Loucy (cell line): ENCODE measurements at regions not wholly inside any gene's neighbourhood (a gene's known extent, or its start where the extent isn't known, plus 50 kb on each side); places are given as distances from the start of the nearest gene placed in this dataset.

Experiments
- H2AFZ ChIP-seq: fragments of 200-600 bp; sonication (generic); 2 replicates; pipeline ENCODE4 v1.6.0; 2016; ENCODE audit warnings: antibody characterized with exemption, mild to moderate bottlenecking, low read length, moderate library complexity
- H3F3A ChIP-seq: fragments of 200-600 bp; 2 replicates; pipeline ENCODE4 v1.6.0; 2016; ENCODE audit warnings: antibody characterized with exemption, low read depth, mild to moderate bottlenecking
- H3K27me3 ChIP-seq: fragments of 200-600 bp; sonication (generic); 2 replicates; pipeline ENCODE4 v1.6.1; 2014; ENCODE audit warnings: low read length, mild to moderate bottlenecking; ENCODE audit not compliant: insufficient read depth, poor library complexity, severe bottlenecking
- H3K36me3 ChIP-seq: fragments of 200-600 bp; sonication (generic); 2 replicates; pipeline ENCODE4 v1.6.1; 2016; ENCODE audit warnings: low read length; ENCODE audit not compliant: insufficient read depth
- H3K4me1 ChIP-seq: fragments of 200-600 bp; sonication (generic); 2 replicates; pipeline ENCODE4 v1.5.1; 2014; ENCODE audit warnings: low read length, mild to moderate bottlenecking; ENCODE audit not compliant: insufficient read depth, poor library complexity, severe bottlenecking
- H3K4me2 ChIP-seq: fragments of 200-600 bp; sonication (generic); 2 replicates; pipeline ENCODE4 v1.6.0; 2014; ENCODE audit warnings: antibody characterized with exemption, low read length, low read depth, mild to moderate bottlenecking; ENCODE audit not compliant: poor library complexity, severe bottlenecking
- H3K4me3 ChIP-seq: fragments of 200-600 bp; sonication (generic); 2 replicates; pipeline ENCODE4 v1.5.1; 2014; ENCODE audit warnings: low read length, mild to moderate bottlenecking, mixed read lengths; ENCODE audit not compliant: poor library complexity, severe bottlenecking
- H3K79me2 ChIP-seq: fragments of 200-600 bp; sonication (generic); 2 replicates; pipeline ENCODE4 v1.6.1; 2014; ENCODE audit warnings: low read length; ENCODE audit not compliant: insufficient read depth
- H3K9ac ChIP-seq: fragments of 200-600 bp; sonication (generic); 2 replicates; pipeline ENCODE4 v1.6.0; 2014; ENCODE audit warnings: mild to moderate bottlenecking, low read depth, low read length, moderate library complexity; ENCODE audit not compliant: poor library complexity, severe bottlenecking
- H3K9me2 ChIP-seq: fragments of 200-600 bp; sonication (generic); replicated peaks from 2 replicates; pipeline ENCODE4 v1.6.1; 2016; ENCODE audit warnings: low read depth, low read length, mixed read lengths
- H3K9me3 ChIP-seq: fragments of 200-600 bp; sonication (generic); 2 replicates; pipeline ENCODE4 v1.6.1; 2014; ENCODE audit warnings: mild to moderate bottlenecking, antibody characterized with exemption, low read length, low read depth; ENCODE audit not compliant: insufficient read depth
- H4K20me1 ChIP-seq: fragments of 200-600 bp; sonication (generic); 2 replicates; pipeline ENCODE4 v1.6.0; 2014; ENCODE audit warnings: antibody characterized with exemption, low read length, mild to moderate bottlenecking; ENCODE audit not compliant: insufficient read depth, poor library complexity, severe bottlenecking
- CTCF ChIP-seq: fragments of 200-600 bp; sonication (generic); conservative IDR thresholded peaks from 2 replicates; pipeline ENCODE4 v1.5.1; 2014; ENCODE audit warnings: mild to moderate bottlenecking, antibody characterized with exemption, low read length
- EZH2phosphoT487 ChIP-seq: fragments of 200-600 bp; IDR thresholded peaks from 2 replicates; pipeline ENCODE4 v1.6.1; 2018; ENCODE audit warnings: antibody characterized with exemption, mild to moderate bottlenecking, moderate library complexity, borderline replicate concordance

GRCh38 chr1:37281354-37281753 lies 193.0 kb upstream of the ZC3H12A start:
- Histone ChIP-seq H3K36me3 (no peaks in the 10 kb centered on the region), H4K20me1 (no peaks in the 10 kb centered on the region), H3K4me3 (no peak overlapping the region), H3K9me3 (no peaks in the 10 kb centered on the region), H3K9ac (no peak overlapping the region), H3K27me3 (no peaks in the 10 kb centered on the region), H2AFZ (no peak overlapping the region), H3F3A (no peaks in the 10 kb centered on the region), H3K4me1 (no peaks in the 10 kb centered on the region), H3K79me2 (no peaks in the 10 kb centered on the region), H3K4me2 (no peak overlapping the region), H3K9me2 (no peaks in the 10 kb centered on the region)
- TF ChIP-seq CTCF: no peak
- TF ChIP-seq EZH2phosphoT487: no peak

GRCh38 chr1:37282764-37283163 lies 191.6 kb upstream of the ZC3H12A start:
- H4K20me1 ChIP-seq: no peaks in the 10 kb centered on the region
- H3K4me2 ChIP-seq: no peak overlapping the region
- H3K27me3 ChIP-seq: no peaks in the 10 kb centered on the region
- H3F3A ChIP-seq: no peaks in the 10 kb centered on the region
- TF ChIP-seq EZH2phosphoT487 (no peak), CTCF (no peak)
- H3K36me3 ChIP-seq: no peaks in the 10 kb centered on the region
- H3K9me3 ChIP-seq: no peaks in the 10 kb centered on the region
- no peaks in the 10 kb centered on the region for H3K79me2 ChIP-seq
- H3K9ac ChIP-seq: no peak overlapping the region
- H2AFZ ChIP-seq: no peak overlapping the region
- no peaks in the 10 kb centered on the region for H3K9me2 ChIP-seq
- H3K4me3 ChIP-seq: no peak overlapping the region
- H3K4me1 ChIP-seq: no peaks in the 10 kb centered on the region

- Histone ChIP-seq H3K4me1 (no peaks in the 10 kb centered on the region), H3K36me3 (no peaks in the 10 kb centered on the region), H4K20me1 (no peaks in the 10 kb centered on the region), H3K9ac (no peak overlapping the region), H3K9me2 (no peaks in the 10 kb centered on the region), H3K9me3 (no peaks in the 10 kb centered on the region), H3K27me3 (no peaks in the 10 kb centered on the region), H3K79me2 (no peaks in the 10 kb centered on the region), H3F3A (no peaks in the 10 kb centered on the region), H3K4me2 (no peak overlapping the region), H3K4me3 (no peak overlapping the region), H2AFZ (no peak overlapping the region)
- TF ChIP-seq CTCF (no peak), EZH2phosphoT487 (no peak)
These were observed 190.3 kb upstream of the ZC3H12A start for GRCh38 chr1:37284053-37284452.
